ENCODE measurements at regions not wholly inside any gene's neighbourhood (a gene's known extent, or its start where the extent isn't known, plus 50 kb on each side); places are given as distances from the start of the nearest gene placed in this dataset.

DNA sequence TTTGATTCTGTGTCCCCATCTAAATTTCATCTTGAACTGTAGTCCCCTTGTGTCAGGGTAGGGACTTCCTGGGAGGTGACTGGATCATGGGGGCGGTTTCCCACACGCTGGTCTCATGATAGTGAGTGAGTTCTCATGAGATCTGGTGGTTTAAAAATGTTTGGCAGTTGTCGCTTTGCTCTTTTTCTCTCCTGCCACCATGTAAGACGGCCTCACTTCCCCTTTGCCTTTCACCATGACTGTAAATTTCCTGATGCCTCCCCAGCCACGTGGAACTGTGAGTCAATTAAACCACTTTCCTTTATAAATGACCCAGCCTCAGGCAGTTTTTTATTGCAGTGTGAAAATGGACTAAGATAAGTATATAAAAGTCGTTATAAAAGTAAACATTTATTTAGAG lies 80.5 kb upstream of the SGK1 start:
- no peaks in the 10 kb centered on the region for H3K36me3 ChIP-seq (ENCODE audit: insufficient read depth)
- no peak overlapping the region for H3K4me2 ChIP-seq
- no peak overlapping the region for H2AFZ ChIP-seq (ENCODE audit: low read depth)
- no peak overlapping the region for H3K4me3 ChIP-seq (IDR thresholded peaks at IDR 0.05; ENCODE audit: insufficient read depth, low read depth, low read length)
- no peaks in the 10 kb centered on the region for H3K79me2 ChIP-seq (ENCODE audit: insufficient read depth, low read depth)
- H3K27me3 ChIP-seq (ENCODE audit: insufficient read depth, low read depth) = no peaks in the 10 kb centered on the region
- no peak overlapping the region for H3K27ac ChIP-seq
- no peak overlapping the region for H3K9ac ChIP-seq
- TF ChIP-seq, protein P1, sequence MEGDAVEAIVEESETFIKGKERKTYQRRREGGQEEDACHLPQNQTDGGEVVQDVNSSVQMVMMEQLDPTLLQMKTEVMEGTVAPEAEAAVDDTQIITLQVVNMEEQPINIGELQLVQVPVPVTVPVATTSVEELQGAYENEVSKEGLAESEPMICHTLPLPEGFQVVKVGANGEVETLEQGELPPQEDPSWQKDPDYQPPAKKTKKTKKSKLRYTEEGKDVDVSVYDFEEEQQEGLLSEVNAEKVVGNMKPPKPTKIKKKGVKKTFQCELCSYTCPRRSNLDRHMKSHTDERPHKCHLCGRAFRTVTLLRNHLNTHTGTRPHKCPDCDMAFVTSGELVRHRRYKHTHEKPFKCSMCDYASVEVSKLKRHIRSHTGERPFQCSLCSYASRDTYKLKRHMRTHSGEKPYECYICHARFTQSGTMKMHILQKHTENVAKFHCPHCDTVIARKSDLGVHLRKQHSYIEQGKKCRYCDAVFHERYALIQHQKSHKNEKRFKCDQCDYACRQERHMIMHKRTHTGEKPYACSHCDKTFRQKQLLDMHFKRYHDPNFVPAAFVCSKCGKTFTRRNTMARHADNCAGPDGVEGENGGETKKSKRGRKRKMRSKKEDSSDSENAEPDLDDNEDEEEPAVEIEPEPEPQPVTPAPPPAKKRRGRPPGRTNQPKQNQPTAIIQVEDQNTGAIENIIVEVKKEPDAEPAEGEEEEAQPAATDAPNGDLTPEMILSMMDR (conservative IDR thresholded peaks at IDR 0.05; ENCODE audit: low read depth, low read length) = no peak
- no peaks in the 10 kb centered on the region for H4K20me1 ChIP-seq (ENCODE audit: insufficient read depth)
- no peaks in the 10 kb centered on the region for H3K4me1 ChIP-seq (ENCODE audit: low read depth, poor library complexity, severe bottlenecking)

DNA sequence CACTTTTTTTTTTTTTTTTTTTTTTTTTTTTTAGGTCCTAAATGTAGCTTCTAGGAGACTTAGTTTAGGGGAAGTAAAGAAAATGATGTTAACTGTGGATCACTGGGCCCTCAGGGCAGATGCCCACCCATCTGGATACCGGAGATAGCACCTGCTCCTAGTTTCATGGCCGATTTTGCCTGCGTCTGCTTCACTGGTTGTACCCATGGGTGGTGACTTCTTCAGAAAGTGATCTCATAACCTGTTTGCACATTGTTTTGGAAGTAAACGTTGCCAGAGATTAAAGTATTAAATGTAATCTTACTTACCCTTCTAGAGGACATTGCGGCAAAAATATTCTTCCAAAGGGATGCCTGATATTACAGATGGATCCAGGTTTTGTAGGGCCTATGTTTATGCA lies 79.8 kb upstream of the SGK1 start:
- Histone ChIP-seq H3K9ac (no peak overlapping the region), H3K79me2 (ENCODE audit: insufficient read depth, low read depth) (no peaks in the 10 kb centered on the region), H3K4me3 (IDR thresholded peaks at IDR 0.05; ENCODE audit: insufficient read depth, low read depth, low read length) (no peak overlapping the region), H3K4me1 (ENCODE audit: low read depth, poor library complexity, severe bottlenecking) (no peaks in the 10 kb centered on the region), H4K20me1 (ENCODE audit: insufficient read depth) (no peaks in the 10 kb centered on the region), H3K36me3 (ENCODE audit: insufficient read depth) (no peaks in the 10 kb centered on the region), H3K4me2 (no peak overlapping the region), H3K27me3 (ENCODE audit: insufficient read depth, low read depth) (no peaks in the 10 kb centered on the region), H2AFZ (ENCODE audit: low read depth) (no peak overlapping the region), H3K27ac (no peak overlapping the region)
- TF ChIP-seq, protein P1 (conservative IDR thresholded peaks at IDR 0.05; ENCODE audit: low read depth, low read length) = no peak

DNA sequence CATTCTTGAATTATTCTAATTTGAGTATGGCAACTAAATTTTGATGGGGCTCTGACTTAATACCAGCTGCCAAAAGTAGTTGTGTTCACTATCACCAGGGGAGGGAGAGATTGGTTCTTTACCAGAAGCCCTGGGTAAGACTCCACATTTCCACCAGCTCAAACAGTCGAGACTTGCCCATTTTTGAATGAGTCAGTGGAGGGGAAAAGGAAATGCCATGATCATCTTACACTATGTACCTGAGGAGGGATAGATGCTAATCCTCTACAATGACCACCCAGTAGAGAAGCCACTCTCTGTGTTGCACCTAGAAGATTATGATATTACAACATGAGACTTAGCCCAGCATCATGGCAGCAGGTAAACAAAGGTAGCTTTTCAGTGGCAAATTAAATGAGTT lies 77.0 kb upstream of the SGK1 start:
- H3K4me3 ChIP-seq (IDR thresholded peaks at IDR 0.05; ENCODE audit: insufficient read depth, low read depth, low read length) = no peak overlapping the region
- H3K4me1 ChIP-seq (ENCODE audit: low read depth, poor library complexity, severe bottlenecking) = no peaks in the 10 kb centered on the region
- no peak overlapping the region for H3K9ac ChIP-seq
- TF ChIP-seq, protein P1 (conservative IDR thresholded peaks at IDR 0.05; ENCODE audit: low read depth, low read length) = no peak
- no peak overlapping the region for H3K27ac ChIP-seq
- no peak overlapping the region for H2AFZ ChIP-seq (ENCODE audit: low read depth)
- no peak overlapping the region for H3K4me2 ChIP-seq
- no peaks in the 10 kb centered on the region for H3K79me2 ChIP-seq (ENCODE audit: insufficient read depth, low read depth)
- no peaks in the 10 kb centered on the region for H3K36me3 ChIP-seq (ENCODE audit: insufficient read depth)
- no peaks in the 10 kb centered on the region for H3K27me3 ChIP-seq (ENCODE audit: insufficient read depth, low read depth)
- no peaks in the 10 kb centered on the region for H4K20me1 ChIP-seq (ENCODE audit: insufficient read depth)

DNA sequence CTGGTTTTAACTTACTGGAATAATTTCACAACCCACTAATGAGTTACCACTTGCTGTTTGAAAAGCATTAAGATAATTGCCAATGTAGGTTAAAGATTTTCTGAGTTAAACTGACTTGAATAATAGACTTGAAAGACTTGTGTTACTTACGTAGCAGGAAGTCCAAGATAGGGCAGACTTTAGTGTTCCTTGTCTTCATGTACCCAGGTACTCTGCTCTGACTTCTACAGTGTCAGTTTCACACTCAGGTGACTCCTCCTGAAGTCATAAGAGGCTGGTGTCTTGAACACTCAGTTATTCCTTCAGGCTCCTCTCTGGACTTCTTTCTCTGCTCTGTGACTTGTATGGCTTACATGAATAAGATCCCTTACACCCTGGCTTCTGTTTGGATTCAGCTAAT lies 76.3 kb upstream of the SGK1 start:
- H2AFZ ChIP-seq (ENCODE audit: low read depth) = no peak overlapping the region
- no peaks in the 10 kb centered on the region for H4K20me1 ChIP-seq (ENCODE audit: insufficient read depth)
- no peak overlapping the region for H3K9ac ChIP-seq
- TF ChIP-seq, protein P1 (conservative IDR thresholded peaks at IDR 0.05; ENCODE audit: low read depth, low read length) = no peak
- no peak overlapping the region for H3K27ac ChIP-seq
- H3K4me3 ChIP-seq (IDR thresholded peaks at IDR 0.05; ENCODE audit: insufficient read depth, low read depth, low read length) = no peak overlapping the region
- no peaks in the 10 kb centered on the region for H3K27me3 ChIP-seq (ENCODE audit: insufficient read depth, low read depth)
- H3K4me2 ChIP-seq = no peak overlapping the region
- no peaks in the 10 kb centered on the region for H3K4me1 ChIP-seq (ENCODE audit: low read depth, poor library complexity, severe bottlenecking)
- no peaks in the 10 kb centered on the region for H3K36me3 ChIP-seq (ENCODE audit: insufficient read depth)
- no peaks in the 10 kb centered on the region for H3K79me2 ChIP-seq (ENCODE audit: insufficient read depth, low read depth)

DNA sequence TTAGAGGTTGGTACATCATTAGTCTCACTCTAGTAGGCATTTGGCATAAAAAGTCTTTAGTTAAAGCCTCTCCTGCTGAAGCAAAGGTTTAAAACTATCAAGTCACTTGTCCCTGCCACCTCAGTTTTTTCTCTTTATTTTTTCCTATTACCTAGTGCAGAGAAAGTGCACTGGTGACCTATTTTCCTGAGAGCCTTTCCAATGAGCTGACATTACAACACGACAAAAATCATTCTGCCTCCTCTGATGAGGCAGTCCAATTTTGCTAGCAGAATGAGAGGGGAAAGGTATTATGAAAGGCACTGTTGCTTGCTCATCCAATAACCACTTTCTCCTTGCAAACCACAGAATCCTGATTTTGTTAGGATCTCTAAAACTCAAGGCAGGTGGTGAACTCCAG lies 73.3 kb upstream of the SGK1 start:
- Histone ChIP-seq H4K20me1 (ENCODE audit: insufficient read depth) (no peaks in the 10 kb centered on the region), H3K27ac (no peak overlapping the region), H3K4me3 (IDR thresholded peaks at IDR 0.05; ENCODE audit: insufficient read depth, low read depth, low read length) (no peak overlapping the region), H2AFZ (ENCODE audit: low read depth) (no peak overlapping the region), H3K9ac (no peak overlapping the region), H3K4me1 (ENCODE audit: low read depth, poor library complexity, severe bottlenecking) (no peaks in the 10 kb centered on the region), H3K36me3 (ENCODE audit: insufficient read depth) (no peaks in the 10 kb centered on the region), H3K27me3 (ENCODE audit: insufficient read depth, low read depth) (no peaks in the 10 kb centered on the region), H3K79me2 (ENCODE audit: insufficient read depth, low read depth) (no peaks in the 10 kb centered on the region), H3K4me2 (no peak overlapping the region)
- TF ChIP-seq, protein P1 (conservative IDR thresholded peaks at IDR 0.05; ENCODE audit: low read depth, low read length) = no peak

Measured in KMS-11 (cell line).